ENCODE measurements at regions not wholly inside any gene's neighbourhood (a gene's known extent, or its start where the extent isn't known, plus 50 kb on each side); places are given as distances from the start of the nearest gene placed in this dataset.

- Histone ChIP-seq H3K27me3 (peaks cover 0 to 38% of the 10 kb centered on the region in 2 donors), H3K36me3 (no peaks in the 10 kb centered on the region), H3K4me3 (peak overlapping the region in 3 of 4 donors; percentile 33 to 38 (median 37)), H3K9me3 (no peaks in the 10 kb centered on the region), H3K27ac (no peak overlapping the region), H3K4me1 (peaks cover 0 to 14% (median 1%) of the 10 kb centered on the region in 4 donors)
- DNase-seq (ENCODE audit: low spot score in 2 of 2) = no peak
- WGBS, 2 donors = 16 to 29% methylated on average over 42 to 43 of the region's 48 CpGs
- TF ChIP-seq POLR2A (IDR thresholded peaks at IDR 0.05) = no peak
- TF ChIP-seq, protein P1, sequence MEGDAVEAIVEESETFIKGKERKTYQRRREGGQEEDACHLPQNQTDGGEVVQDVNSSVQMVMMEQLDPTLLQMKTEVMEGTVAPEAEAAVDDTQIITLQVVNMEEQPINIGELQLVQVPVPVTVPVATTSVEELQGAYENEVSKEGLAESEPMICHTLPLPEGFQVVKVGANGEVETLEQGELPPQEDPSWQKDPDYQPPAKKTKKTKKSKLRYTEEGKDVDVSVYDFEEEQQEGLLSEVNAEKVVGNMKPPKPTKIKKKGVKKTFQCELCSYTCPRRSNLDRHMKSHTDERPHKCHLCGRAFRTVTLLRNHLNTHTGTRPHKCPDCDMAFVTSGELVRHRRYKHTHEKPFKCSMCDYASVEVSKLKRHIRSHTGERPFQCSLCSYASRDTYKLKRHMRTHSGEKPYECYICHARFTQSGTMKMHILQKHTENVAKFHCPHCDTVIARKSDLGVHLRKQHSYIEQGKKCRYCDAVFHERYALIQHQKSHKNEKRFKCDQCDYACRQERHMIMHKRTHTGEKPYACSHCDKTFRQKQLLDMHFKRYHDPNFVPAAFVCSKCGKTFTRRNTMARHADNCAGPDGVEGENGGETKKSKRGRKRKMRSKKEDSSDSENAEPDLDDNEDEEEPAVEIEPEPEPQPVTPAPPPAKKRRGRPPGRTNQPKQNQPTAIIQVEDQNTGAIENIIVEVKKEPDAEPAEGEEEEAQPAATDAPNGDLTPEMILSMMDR (IDR thresholded peaks at IDR 0.05) = no peak
- no peak for TF ChIP-seq EP300 (IDR thresholded peaks at IDR 0.05)
Observed at GRCh38 chr13:110812121-110812868, 98.8 kb downstream of the ING1 start.

- WGBS, 2 donors = 63 to 66% methylated on average over 70 to 81 of the region's 84 CpGs
- H3K27me3 ChIP-seq = peaks cover 0 to 38% of the 10 kb centered on the region in 2 donors
- no peaks in the 10 kb centered on the region for H3K9me3 ChIP-seq
- peak overlapping the region in 2 of 4 donors; percentile 37 to 38 for H3K4me3 ChIP-seq
- TF ChIP-seq, protein P1 (IDR thresholded peaks at IDR 0.05) = no peak
- no peak for DNase-seq (ENCODE audit: low spot score in 2 of 2)
- H3K4me1 ChIP-seq = peaks cover 0 to 14% (median 1%) of the 10 kb centered on the region in 4 donors
- no peaks in the 10 kb centered on the region for H3K36me3 ChIP-seq
- no peak overlapping the region for H3K27ac ChIP-seq
Observed at GRCh38 chr13:110812869-110813645, 99.6 kb downstream of the ING1 start.

DNA sequence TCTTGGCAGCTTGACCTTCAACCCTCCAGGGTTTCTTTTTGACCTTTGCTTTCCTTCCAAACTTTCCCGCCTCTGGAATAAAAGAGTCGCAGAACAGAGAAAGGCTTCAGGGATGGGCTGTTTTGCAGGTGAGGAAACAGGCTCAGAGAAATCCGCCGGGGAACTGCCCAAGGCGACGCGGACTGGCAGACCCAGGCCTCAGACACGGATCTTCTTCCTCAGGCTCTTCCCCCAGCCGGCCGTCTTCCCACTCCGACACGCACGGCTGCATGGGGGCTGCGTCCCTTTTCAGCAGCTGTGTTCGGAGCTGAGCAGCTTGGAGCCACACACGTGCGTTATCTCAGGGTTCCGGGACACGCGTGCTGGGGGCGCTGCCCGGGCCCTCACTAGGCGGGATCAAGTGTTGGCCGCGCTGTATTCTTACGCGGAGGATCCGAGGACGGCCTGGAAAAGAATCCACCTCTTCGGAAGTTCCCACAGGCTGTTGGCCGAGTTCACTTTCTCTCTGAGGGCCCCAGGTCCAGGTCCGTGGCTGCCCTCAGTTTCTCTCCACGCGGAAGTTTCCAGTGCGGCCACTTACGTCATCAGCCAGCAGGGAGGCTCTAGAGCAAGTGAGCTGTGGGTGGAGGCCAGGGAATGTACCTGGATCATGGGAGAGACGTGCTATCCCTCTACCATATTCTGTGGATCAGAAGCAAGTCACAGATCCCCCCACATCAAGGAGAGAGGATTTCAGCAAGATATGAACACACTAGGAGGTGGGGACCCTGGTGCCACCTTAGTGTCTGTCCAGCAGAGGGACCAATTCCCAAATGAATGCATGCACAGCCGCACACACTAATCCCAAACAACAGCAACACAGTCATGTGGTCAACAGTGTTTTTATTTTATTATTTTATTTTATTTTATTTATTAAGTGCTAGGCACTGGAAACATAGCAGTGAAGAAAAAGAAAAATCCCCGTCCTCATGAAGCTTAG, 100.4 kb downstream of the ING1 start:
- Histone ChIP-seq H3K27ac (no peak overlapping the region), H3K4me1 (peaks cover 0 to 14% (median 1%) of the 10 kb centered on the region in 4 donors), H3K27me3 (peaks cover 0 to 36% of the 10 kb centered on the region in 2 donors), H3K36me3 (no peaks in the 10 kb centered on the region), H3K4me3 (no peak overlapping the region), H3K9me3 (no peaks in the 10 kb centered on the region)
- TF ChIP-seq POLR2A (IDR thresholded peaks at IDR 0.05) (no peak), EP300 (IDR thresholded peaks at IDR 0.05) (no peak)
- TF ChIP-seq, protein P1 (IDR thresholded peaks at IDR 0.05) = no peak
- WGBS, 2 donors = 92 to 93% methylated on average over 38 to 39 of the region's 39 CpGs
- no peak for DNase-seq (ENCODE audit: low spot score in 2 of 2)

- H3K36me3 ChIP-seq = no peaks in the 10 kb centered on the region
- H3K27me3 ChIP-seq = peaks cover 0 to 24% of the 10 kb centered on the region in 2 donors
- H3K27ac ChIP-seq = no peak overlapping the region
- no peak for DNase-seq (ENCODE audit: low spot score in 2 of 2)
- 85 to 86% methylated on average over 13 of the region's 13 CpGs for whole genome bisulfite sequencing, 2 donors
- no peak overlapping the region for H3K4me3 ChIP-seq
- no peak for TF ChIP-seq POLR2A (IDR thresholded peaks at IDR 0.05)
- TF ChIP-seq, protein P1 (IDR thresholded peaks at IDR 0.05) = no peak
- no peak for TF ChIP-seq EP300 (IDR thresholded peaks at IDR 0.05)
- H3K4me1 ChIP-seq = peaks cover 0 to 23% (median 4%) of the 10 kb centered on the region in 4 donors
- H3K9me3 ChIP-seq = no peaks in the 10 kb centered on the region
Observed at GRCh38 chr13:110815471-110816204, 99.2 kb downstream of the ANKRD10 start.

All from tibial nerve (tissue), 4 donors.